GM19023 (cell line): ENCODE measurements at regions not wholly inside any gene's neighbourhood (a gene's known extent, or its start where the extent isn't known, plus 50 kb on each side); places are given as distances from the start of the nearest gene placed in this dataset.
A peak's percentile ranks its signal among the peaks of the same experiment; 100 is the strongest.

Source experiments
- ATAC-seq: cut with Tn5 transposase; IDR thresholded peaks from one replicate; pipeline ENCODE4 v1.9.1; 2021; ENCODE audit warnings: mild to moderate bottlenecking, moderate library complexity; ENCODE audit not compliant: unreplicated experiment

GRCh38 chr10:4070184-4070583 lies 285.2 kb upstream of the KLF6 start:
- ATAC-seq = no peak

GRCh38 chr10:4069491-4069890 lies 284.5 kb upstream of the KLF6 start:
- no peak for ATAC-seq

GRCh38 chr10:4068629-4069028 lies 283.6 kb upstream of the KLF6 start:
- no peak for ATAC-seq

- no peak for ATAC-seq
These were observed 283.0 kb upstream of the KLF6 start for GRCh38 chr10:4067931-4068561.

- ATAC-seq = peak; percentile 62
These were observed 282.5 kb upstream of the KLF6 start for GRCh38 chr10:4067531-4067930.

GRCh38 chr10:4066581-4067390 lies 281.8 kb upstream of the KLF6 start:
- ATAC-seq = no peak

GRCh38 chr10:4064489-4064888 lies 279.5 kb upstream of the KLF6 start:
- ATAC-seq = no peak

GRCh38 chr10:4063717-4064116 lies 278.7 kb upstream of the KLF6 start:
- no peak for ATAC-seq

GRCh38 chr10:4062751-4063150 lies 277.7 kb upstream of the KLF6 start:
- no peak for ATAC-seq

- ATAC-seq = no peak
These were observed 277.1 kb upstream of the KLF6 start for GRCh38 chr10:4062072-4062471.

GRCh38 chr10:4061441-4061951 lies 276.5 kb upstream of the KLF6 start:
- no peak for ATAC-seq

GRCh38 chr10:4059471-4060138 lies 274.6 kb upstream of the KLF6 start:
- no peak for ATAC-seq

- no peak for ATAC-seq
These were observed 273.6 kb upstream of the KLF6 start for GRCh38 chr10:4058514-4059029.

- ATAC-seq = no peak
These were observed 272.9 kb upstream of the KLF6 start for GRCh38 chr10:4057725-4058513.

GRCh38 chr10:4057021-4057420 lies 272.0 kb upstream of the KLF6 start:
- no peak for ATAC-seq

- ATAC-seq = no peak
These were observed 269.8 kb upstream of the KLF6 start for GRCh38 chr10:4054656-4055435.

GRCh38 chr10:4053940-4054339 lies 268.9 kb upstream of the KLF6 start:
- ATAC-seq = no peak

GRCh38 chr10:4051641-4052151 lies 266.7 kb upstream of the KLF6 start:
- no peak for ATAC-seq

GRCh38 chr10:4051011-4051640 lies 266.1 kb upstream of the KLF6 start:
- no peak for ATAC-seq
